ENCODE measurements at regions not wholly inside any gene's neighbourhood (a gene's known extent, or its start where the extent isn't known, plus 50 kb on each side); places are given as distances from the start of the nearest gene placed in this dataset.

GRCh38 chr5:107296572-107296971 is 374.2 kb downstream of the EFNA5 start:
- H3K4me1 ChIP-seq: peaks cover 0 to 15% (median 8%) of the 10 kb centered on the region in 9 donors
- no peak for ATAC-seq
- no peak for DNase-seq
- no peaks in the 10 kb centered on the region for H3K9me3 ChIP-seq
- intact Hi-C loops (cut with DNase I): no loop called here
- H3K27me3 ChIP-seq: no peaks in the 10 kb centered on the region
- TF ChIP-seq, protein P1, sequence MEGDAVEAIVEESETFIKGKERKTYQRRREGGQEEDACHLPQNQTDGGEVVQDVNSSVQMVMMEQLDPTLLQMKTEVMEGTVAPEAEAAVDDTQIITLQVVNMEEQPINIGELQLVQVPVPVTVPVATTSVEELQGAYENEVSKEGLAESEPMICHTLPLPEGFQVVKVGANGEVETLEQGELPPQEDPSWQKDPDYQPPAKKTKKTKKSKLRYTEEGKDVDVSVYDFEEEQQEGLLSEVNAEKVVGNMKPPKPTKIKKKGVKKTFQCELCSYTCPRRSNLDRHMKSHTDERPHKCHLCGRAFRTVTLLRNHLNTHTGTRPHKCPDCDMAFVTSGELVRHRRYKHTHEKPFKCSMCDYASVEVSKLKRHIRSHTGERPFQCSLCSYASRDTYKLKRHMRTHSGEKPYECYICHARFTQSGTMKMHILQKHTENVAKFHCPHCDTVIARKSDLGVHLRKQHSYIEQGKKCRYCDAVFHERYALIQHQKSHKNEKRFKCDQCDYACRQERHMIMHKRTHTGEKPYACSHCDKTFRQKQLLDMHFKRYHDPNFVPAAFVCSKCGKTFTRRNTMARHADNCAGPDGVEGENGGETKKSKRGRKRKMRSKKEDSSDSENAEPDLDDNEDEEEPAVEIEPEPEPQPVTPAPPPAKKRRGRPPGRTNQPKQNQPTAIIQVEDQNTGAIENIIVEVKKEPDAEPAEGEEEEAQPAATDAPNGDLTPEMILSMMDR (IDR thresholded peaks at IDR 0.05): no peak
- no peak overlapping the region for H3K4me3 ChIP-seq
- 72 to 77% methylated on average over 2 of the region's 2 CpGs for WGBS, 2 donors
- no peak overlapping the region for H3K27ac ChIP-seq
- H3K36me3 ChIP-seq: no peaks in the 10 kb centered on the region

DNA sequence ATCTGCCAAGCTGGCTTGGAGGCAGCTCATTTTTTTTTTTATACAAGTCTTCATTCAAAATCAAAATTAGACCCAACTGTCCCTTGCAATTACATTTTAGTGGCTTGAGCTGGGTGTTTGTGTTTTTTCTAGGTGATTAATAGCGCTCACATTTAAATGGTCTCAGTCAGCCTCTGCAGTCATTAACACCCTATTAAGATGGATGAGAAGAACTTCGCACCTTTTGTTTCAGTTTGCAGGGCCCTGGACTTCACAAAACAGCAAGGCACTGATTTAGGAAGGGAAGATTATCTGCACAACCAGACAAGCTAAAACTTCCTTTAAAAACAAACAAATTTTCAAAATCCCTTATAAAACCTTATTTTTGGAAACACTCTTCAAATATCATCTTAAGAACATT is 374.8 kb downstream of the EFNA5 start:
- Histone ChIP-seq H3K27ac (no peak overlapping the region), H3K4me1 (peaks cover 0 to 15% (median 8%) of the 10 kb centered on the region in 9 donors), H3K36me3 (no peaks in the 10 kb centered on the region), H3K27me3 (no peaks in the 10 kb centered on the region), H3K9me3 (no peaks in the 10 kb centered on the region), H3K4me3 (no peak overlapping the region)
- TF ChIP-seq, protein P1 (IDR thresholded peaks at IDR 0.05): no peak
- ATAC-seq (no peak), DNase-seq (no peak)
- 77 to 92% methylated on average over 2 of the region's 2 CpGs for WGBS, 2 donors
- intact Hi-C loops (cut with DNase I): no loop called here

DNA sequence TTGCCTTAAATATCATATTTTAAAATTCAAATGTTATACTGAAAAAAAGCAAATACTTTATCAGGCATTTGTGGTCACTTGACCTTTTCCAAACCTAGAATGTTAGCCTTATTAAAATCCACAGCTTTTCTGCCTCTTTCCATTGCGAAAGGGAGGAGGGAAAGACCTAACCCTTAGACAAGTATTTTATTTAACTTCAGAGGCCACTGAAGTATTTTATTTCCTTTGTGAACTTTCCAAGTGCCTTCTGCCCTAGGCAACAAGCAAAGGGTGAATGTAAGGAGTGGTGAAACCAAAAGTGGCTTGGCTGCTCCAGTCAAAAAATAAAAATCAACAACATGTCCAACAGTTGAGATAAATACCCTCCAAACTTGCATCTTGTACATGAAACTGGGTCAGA is 376.1 kb downstream of the EFNA5 start:
- Histone ChIP-seq H3K4me3 (no peak overlapping the region), H3K4me1 (peaks cover 0 to 15% (median 8%) of the 10 kb centered on the region in 9 donors), H3K27me3 (no peaks in the 10 kb centered on the region), H3K27ac (no peak overlapping the region), H3K36me3 (no peaks in the 10 kb centered on the region), H3K9me3 (no peaks in the 10 kb centered on the region)
- TF ChIP-seq, protein P1 (IDR thresholded peaks at IDR 0.05): no peak
- DNase-seq (no peak), ATAC-seq (no peak)
- WGBS, 2 donors: 81 to 96% methylated on average over 1 of the region's 1 CpG
- intact Hi-C loops (cut with DNase I): no loop called here

- intact Hi-C loops (cut with DNase I): no loop called here
- no peaks in the 10 kb centered on the region for H3K36me3 ChIP-seq
- H3K4me3 ChIP-seq: no peak overlapping the region
- no peaks in the 10 kb centered on the region for H3K9me3 ChIP-seq
- H3K27me3 ChIP-seq: no peaks in the 10 kb centered on the region
- TF ChIP-seq, protein P1 (IDR thresholded peaks at IDR 0.05): no peak
- H3K27ac ChIP-seq: no peak overlapping the region
- peaks cover 0 to 15% (median 8%) of the 10 kb centered on the region in 9 donors for H3K4me1 ChIP-seq
- ATAC-seq (no peak), DNase-seq (no peak)
Measured at GRCh38 chr5:107294211-107294550, 376.6 kb downstream of the EFNA5 start.
